Endodermal cell (in vitro differentiated cells): ENCODE measurements at regions not wholly inside any gene's neighbourhood (a gene's known extent, or its start where the extent isn't known, plus 50 kb on each side); places are given as distances from the start of the nearest gene placed in this dataset.

ENCODE experiments used
- DNase-seq: peaks from one replicate; pipeline ENCODE4 v3.0.0-alpha.2; 2017
- H3K27ac ChIP-seq: 2 replicates; pipeline ENCODE4 v1.5.1; 2013; ENCODE audit warnings: mild to moderate bottlenecking, low read depth, low read length, moderate library complexity
- H3K27me3 ChIP-seq: 2 replicates; pipeline ENCODE4 v1.6.1; 2013; ENCODE audit warnings: mild to moderate bottlenecking, low read length, moderate library complexity; ENCODE audit not compliant: insufficient read depth, control insufficient read depth, poor library complexity, severe bottlenecking
- H3K36me3 ChIP-seq: 2 replicates; pipeline ENCODE4 v1.7.0; 2013; ENCODE audit warnings: mild to moderate bottlenecking, low read length, moderate library complexity; ENCODE audit not compliant: control insufficient read depth, insufficient read depth
- H3K4me1 ChIP-seq: one replicate; pipeline ENCODE4 v1.7.0; 2013; ENCODE audit warnings: low read length; ENCODE audit not compliant: control insufficient read depth, insufficient read depth
- H3K4me3 ChIP-seq: 2 replicates; pipeline ENCODE4 v1.5.1; 2013; ENCODE audit warnings: mild to moderate bottlenecking, low read length, moderate library complexity
- H3K9ac ChIP-seq: 2 replicates; pipeline ENCODE4 v1.6.1; 2013; ENCODE audit warnings: mild to moderate bottlenecking, low read length, moderate library complexity; ENCODE audit not compliant: poor library complexity, severe bottlenecking; ENCODE audit errors: extremely low read depth
- H3K9me3 ChIP-seq: 2 replicates; pipeline ENCODE4 v1.6.1; 2013; ENCODE audit warnings: mild to moderate bottlenecking, low read length, moderate library complexity; ENCODE audit not compliant: control insufficient read depth
- H3K27ac Mint-ChIP-seq: 2 replicates; pipeline ENCODE4 v1.8.0; 2020; ENCODE audit warnings: mixed read lengths
- H3K27me3 Mint-ChIP-seq: 2 replicates; pipeline ENCODE4 v1.8.0; 2021; ENCODE audit warnings: mild to moderate bottlenecking, mixed read lengths; ENCODE audit not compliant: insufficient read depth
- H3K36me3 Mint-ChIP-seq: 2 replicates; pipeline ENCODE4 v1.8.0; 2020; ENCODE audit warnings: low read depth, mixed read lengths
- H3K4me1 Mint-ChIP-seq: 2 replicates; pipeline ENCODE4 v1.8.0; 2020; ENCODE audit warnings: mixed read lengths
- H3K4me3 Mint-ChIP-seq: 2 replicates; pipeline ENCODE4 v1.8.0; 2020; ENCODE audit warnings: mild to moderate bottlenecking, moderate library complexity, mixed read lengths
- H3K9me3 Mint-ChIP-seq: 2 replicates; pipeline ENCODE4 v1.8.0; 2020; ENCODE audit warnings: mild to moderate bottlenecking, mixed read lengths
- WGBS, 2 experiments: methylation state at CpG; one replicate each; pipeline versions ENCODE4 v1.1.5 to v1.1.7; 2013; ENCODE audit warnings: missing lambda C conversion rate in 2 of 2, mixed read lengths in 1 of 2; ENCODE audit not compliant: insufficient coverage in 1 of 2, insufficient read length in 1 of 2; 5-methylcytosine and 5-hydroxymethylcytosine counted together
- TF ChIP-seq, protein P1 (sequence below): fragments of 200-600 bp; sonication (generic); conservative IDR thresholded peaks from 2 replicates; pipeline ENCODE4 v1.5.0; 2021; ENCODE audit warnings: antibody characterized with exemption, mild to moderate bottlenecking

DNA sequence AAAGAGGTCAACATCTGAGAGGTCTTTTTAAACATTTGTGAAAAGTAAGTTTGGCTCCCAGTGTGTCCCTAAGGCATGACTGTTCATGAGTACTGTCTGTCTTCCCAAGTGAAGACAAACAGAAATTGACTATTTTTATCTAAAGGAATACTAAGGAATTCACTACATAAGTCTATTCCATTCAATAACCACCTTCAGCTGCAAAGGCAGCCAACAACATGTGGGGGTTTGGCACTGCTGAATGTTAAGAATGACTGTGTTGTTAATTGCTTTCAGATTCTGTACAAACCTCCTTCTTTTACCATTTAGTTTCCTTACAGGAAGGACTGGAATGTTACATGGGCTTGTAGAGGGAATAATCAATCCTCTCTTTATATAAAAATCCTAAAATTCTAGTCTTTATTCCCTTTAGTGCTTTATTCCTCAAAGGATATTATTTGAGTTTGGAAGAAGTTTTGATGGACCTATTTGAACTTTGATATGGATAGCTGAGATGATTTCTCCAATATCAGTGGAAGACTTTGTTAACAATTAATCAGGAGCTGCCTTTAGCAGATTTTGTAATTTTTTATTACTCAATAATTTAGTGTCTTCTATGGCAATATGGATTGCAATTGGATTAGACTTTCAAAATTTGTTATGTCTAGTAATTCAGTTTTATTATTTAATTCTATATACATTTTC lies 201.7 kb upstream of the CHRM3 start:
- DNase-seq = no peak
- no peak overlapping the region for H3K4me3 Mint-ChIP-seq
- no peaks in the 10 kb centered on the region for H3K27me3 Mint-ChIP-seq
- TF ChIP-seq, protein P1, sequence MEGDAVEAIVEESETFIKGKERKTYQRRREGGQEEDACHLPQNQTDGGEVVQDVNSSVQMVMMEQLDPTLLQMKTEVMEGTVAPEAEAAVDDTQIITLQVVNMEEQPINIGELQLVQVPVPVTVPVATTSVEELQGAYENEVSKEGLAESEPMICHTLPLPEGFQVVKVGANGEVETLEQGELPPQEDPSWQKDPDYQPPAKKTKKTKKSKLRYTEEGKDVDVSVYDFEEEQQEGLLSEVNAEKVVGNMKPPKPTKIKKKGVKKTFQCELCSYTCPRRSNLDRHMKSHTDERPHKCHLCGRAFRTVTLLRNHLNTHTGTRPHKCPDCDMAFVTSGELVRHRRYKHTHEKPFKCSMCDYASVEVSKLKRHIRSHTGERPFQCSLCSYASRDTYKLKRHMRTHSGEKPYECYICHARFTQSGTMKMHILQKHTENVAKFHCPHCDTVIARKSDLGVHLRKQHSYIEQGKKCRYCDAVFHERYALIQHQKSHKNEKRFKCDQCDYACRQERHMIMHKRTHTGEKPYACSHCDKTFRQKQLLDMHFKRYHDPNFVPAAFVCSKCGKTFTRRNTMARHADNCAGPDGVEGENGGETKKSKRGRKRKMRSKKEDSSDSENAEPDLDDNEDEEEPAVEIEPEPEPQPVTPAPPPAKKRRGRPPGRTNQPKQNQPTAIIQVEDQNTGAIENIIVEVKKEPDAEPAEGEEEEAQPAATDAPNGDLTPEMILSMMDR = no peak
- peaks cover 3% of the 10 kb centered on the region for H3K36me3 Mint-ChIP-seq
- Histone ChIP-seq H3K9ac (no peak overlapping the region), H3K4me3 (no peak overlapping the region), H3K27me3 (no peaks in the 10 kb centered on the region), H3K4me1 (peaks cover 3% of the 10 kb centered on the region), H3K36me3 (no peaks in the 10 kb centered on the region), H3K9me3 (no peaks in the 10 kb centered on the region), H3K27ac (no peak overlapping the region)
- no peak overlapping the region for H3K27ac Mint-ChIP-seq
- peaks cover 3% of the 10 kb centered on the region for H3K9me3 Mint-ChIP-seq
- H3K4me1 Mint-ChIP-seq = no peaks in the 10 kb centered on the region

DNA sequence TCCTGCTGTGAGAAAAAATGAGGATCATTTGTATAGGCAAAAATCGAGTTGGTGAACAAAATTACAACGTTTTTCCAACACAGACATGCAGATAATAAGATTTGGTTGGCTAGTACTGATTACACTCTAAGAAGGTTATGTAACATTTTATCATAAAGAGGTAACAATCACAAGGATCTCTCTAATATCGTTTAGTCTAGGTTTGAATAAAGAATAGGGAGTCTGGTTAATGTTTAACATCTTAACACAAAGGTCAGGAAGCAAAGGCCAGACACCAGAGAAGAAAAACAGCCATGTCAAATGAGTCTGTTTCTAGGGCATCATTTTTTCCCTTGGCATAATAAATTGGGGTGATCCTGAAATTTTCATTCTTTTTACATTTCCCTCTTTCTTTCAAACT lies 207.4 kb upstream of the CHRM3 start:
- no peak overlapping the region for H3K4me3 Mint-ChIP-seq
- H3K36me3 ChIP-seq = no peaks in the 10 kb centered on the region
- no peak overlapping the region for H3K27ac ChIP-seq
- DNase-seq = no peak
- H3K9ac ChIP-seq = no peak overlapping the region
- H3K9me3 Mint-ChIP-seq = peaks cover 7% of the 10 kb centered on the region
- no peak overlapping the region for H3K27ac Mint-ChIP-seq
- peak overlapping the region; percentile 6 for H3K4me3 ChIP-seq
- H3K27me3 ChIP-seq = no peaks in the 10 kb centered on the region
- TF ChIP-seq, protein P1 = no peak
- WGBS, 2 experiments = 77% methylated on average over 3 of the region's 3 CpGs; no CpG with 5 or more reads in 1 of the 2 experiments
- H3K36me3 Mint-ChIP-seq = peaks cover 3% of the 10 kb centered on the region
- no peaks in the 10 kb centered on the region for H3K27me3 Mint-ChIP-seq
- H3K4me1 Mint-ChIP-seq = peaks cover 9% of the 10 kb centered on the region
- H3K9me3 ChIP-seq = no peaks in the 10 kb centered on the region
- peaks cover 9% of the 10 kb centered on the region for H3K4me1 ChIP-seq

DNA sequence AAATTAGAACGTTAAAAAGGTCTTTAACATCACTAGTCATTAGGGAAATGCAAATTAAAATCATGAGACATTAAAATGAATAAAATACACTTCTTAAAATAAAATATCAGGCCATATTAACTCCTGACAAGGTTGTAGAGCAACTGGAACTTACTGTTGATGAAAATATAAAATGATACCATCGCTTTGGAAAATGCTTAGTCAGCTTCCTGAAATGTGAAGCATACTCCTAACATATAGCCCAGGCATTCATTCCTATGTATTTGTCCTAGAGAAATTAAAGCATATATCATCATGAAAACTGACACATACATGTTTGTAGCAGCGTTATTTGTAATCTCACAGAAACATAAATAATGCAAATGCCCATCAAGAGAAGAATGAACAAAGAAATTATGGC lies 211.5 kb upstream of the CHRM3 start:
- no peak overlapping the region for H3K4me3 Mint-ChIP-seq
- 96 to 100% methylated on average over 1 to 3 of the region's 3 CpGs for WGBS, 2 experiments

More for the DNA sequence above, 211.5 kb upstream of the CHRM3 start:
- Histone ChIP-seq H3K27me3 (no peaks in the 10 kb centered on the region), H3K9me3 (peaks cover 8% of the 10 kb centered on the region), H3K4me1 (peaks cover 9% of the 10 kb centered on the region), H3K36me3 (no peaks in the 10 kb centered on the region), H3K9ac (no peak overlapping the region), H3K4me3 (no peak overlapping the region), H3K27ac (no peak overlapping the region)
- no peaks in the 10 kb centered on the region for H3K27me3 Mint-ChIP-seq
- TF ChIP-seq, protein P1 = no peak
- H3K9me3 Mint-ChIP-seq = peaks cover 14% of the 10 kb centered on the region
- H3K4me1 Mint-ChIP-seq = peaks cover 9% of the 10 kb centered on the region
- no peaks in the 10 kb centered on the region for H3K36me3 Mint-ChIP-seq
- no peak overlapping the region for H3K27ac Mint-ChIP-seq
- DNase-seq = no peak
